Activated CD4-positive, alpha-beta T cell treated with anti-CD3 and anti-CD28 coated beads, Interleukin-2, amount 50 U/mL, for 1 hour (primary cell): ENCODE measurements at regions not wholly inside any gene's neighbourhood (a gene's known extent, or its start where the extent isn't known, plus 50 kb on each side); places are given as distances from the start of the nearest gene placed in this dataset.
"Not testable (repeated sequence)": the region's sequence is repeated elsewhere in the genome, so short reads cannot be mapped to it uniquely, and the experiment has no call there.

Experiments
- DNase-seq: peaks from one replicate; pipeline ENCODE4 v3.0.0-alpha.2; 2020

GRCh38 chr6:27138837-27139755 is 108.4 kb upstream of the PRSS16 start:
- peak; percentile 51 for DNase-seq

GRCh38 chr6:27139756-27140579 is 107.5 kb upstream of the PRSS16 start:
- no peak for DNase-seq

GRCh38 chr6:27140999-27141528 is 106.4 kb upstream of the PRSS16 start:
- DNase-seq, result no peak

GRCh38 chr6:27141529-27142015 is 105.9 kb upstream of the PRSS16 start:
- DNase-seq, result no peak

GRCh38 chr6:27143020-27143388 is 104.5 kb upstream of the PRSS16 start:
- DNase-seq, result not testable (repeated sequence)

- no peak for DNase-seq
These were observed 104.0 kb upstream of the PRSS16 start for GRCh38 chr6:27143474-27144026.

- no peak for DNase-seq
These were observed 102.8 kb upstream of the PRSS16 start for GRCh38 chr6:27144740-27145079.

- DNase-seq, result peak; percentile 51
These were observed 101.6 kb upstream of the PRSS16 start for GRCh38 chr6:27145731-27146455.

GRCh38 chr6:27146456-27146705 is 101.1 kb upstream of the PRSS16 start:
- not testable (repeated sequence) for DNase-seq

- peak; percentile 66 for DNase-seq
These were observed 100.6 kb upstream of the PRSS16 start for GRCh38 chr6:27146706-27147505.

- no peak for DNase-seq
These were observed 99.1 kb upstream of the PRSS16 start for GRCh38 chr6:27148404-27148795.

GRCh38 chr6:27149150-27149549 is 98.4 kb upstream of the PRSS16 start:
- no peak for DNase-seq

- DNase-seq, result no peak
These were observed 92.8 kb upstream of the PRSS16 start for GRCh38 chr6:27154696-27155095.

- DNase-seq, result no peak
These were observed 90.5 kb upstream of the PRSS16 start for GRCh38 chr6:27156874-27157458.

GRCh38 chr6:27157459-27158315 is 89.8 kb upstream of the PRSS16 start:
- peak; percentile 87 for DNase-seq

GRCh38 chr6:27158316-27158643 is 89.2 kb upstream of the PRSS16 start:
- no peak for DNase-seq

GRCh38 chr6:27159725-27160124 is 87.8 kb upstream of the PRSS16 start:
- DNase-seq, result no peak

- no peak for DNase-seq
These were observed 86.4 kb upstream of the PRSS16 start for GRCh38 chr6:27161115-27161514.

GRCh38 chr6:27161603-27161945 is 85.9 kb upstream of the PRSS16 start:
- DNase-seq, result no peak

GRCh38 chr6:27161946-27162603 is 85.4 kb upstream of the PRSS16 start:
- no peak for DNase-seq
